Suppressor macrophage (primary cell): ENCODE measurements at regions not wholly inside any gene's neighbourhood (a gene's known extent, or its start where the extent isn't known, plus 50 kb on each side); places are given as distances from the start of the nearest gene placed in this dataset.

ENCODE experiments used
- DNase-seq, 4 experiments: peaks; one replicate each; pipeline ENCODE4 v3.0.0-alpha.2; 2020 to 2022

DNA sequence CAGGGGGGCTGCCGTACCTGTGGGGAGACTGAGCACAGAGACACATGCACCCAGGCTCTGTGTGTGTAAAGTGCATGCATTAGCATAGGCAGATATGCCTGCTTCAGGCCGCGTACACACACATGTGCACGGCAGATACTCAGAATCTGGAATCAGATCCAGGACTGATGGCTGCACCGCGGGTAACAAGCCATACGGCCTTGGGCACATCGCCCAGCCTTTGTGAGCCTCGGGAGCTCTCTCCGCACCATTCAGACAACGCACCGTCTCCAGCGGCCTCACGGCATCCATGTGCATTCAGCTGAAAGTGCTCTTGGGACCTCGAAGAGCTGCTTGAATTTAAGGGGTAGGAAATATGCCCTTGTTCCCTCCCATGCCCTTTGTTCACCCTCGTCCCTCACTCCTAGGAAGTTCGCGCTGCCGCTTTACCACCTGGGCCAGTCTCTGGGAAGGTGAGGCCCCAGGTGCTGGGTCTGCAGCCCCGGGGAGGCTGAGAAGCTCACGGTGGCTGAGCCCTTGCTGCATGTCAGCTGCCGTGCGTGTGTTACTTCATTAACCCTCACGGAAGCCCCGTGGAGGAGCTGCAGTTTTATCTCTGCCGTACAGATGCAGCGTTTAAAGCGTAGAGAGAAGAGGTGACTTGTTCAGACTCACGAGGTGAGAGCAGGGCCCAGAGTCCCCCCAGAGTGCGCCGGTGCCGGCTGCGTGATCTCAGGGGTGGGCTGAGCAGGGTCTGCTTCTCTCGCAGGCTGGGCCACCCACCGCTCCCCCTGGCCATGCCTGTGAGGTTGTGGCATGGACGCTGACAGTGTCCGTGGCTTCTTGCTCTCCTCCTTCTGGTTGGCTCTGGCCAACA, 377.7 kb upstream of the MYT1L start:
- DNase-seq = no peak

DNA sequence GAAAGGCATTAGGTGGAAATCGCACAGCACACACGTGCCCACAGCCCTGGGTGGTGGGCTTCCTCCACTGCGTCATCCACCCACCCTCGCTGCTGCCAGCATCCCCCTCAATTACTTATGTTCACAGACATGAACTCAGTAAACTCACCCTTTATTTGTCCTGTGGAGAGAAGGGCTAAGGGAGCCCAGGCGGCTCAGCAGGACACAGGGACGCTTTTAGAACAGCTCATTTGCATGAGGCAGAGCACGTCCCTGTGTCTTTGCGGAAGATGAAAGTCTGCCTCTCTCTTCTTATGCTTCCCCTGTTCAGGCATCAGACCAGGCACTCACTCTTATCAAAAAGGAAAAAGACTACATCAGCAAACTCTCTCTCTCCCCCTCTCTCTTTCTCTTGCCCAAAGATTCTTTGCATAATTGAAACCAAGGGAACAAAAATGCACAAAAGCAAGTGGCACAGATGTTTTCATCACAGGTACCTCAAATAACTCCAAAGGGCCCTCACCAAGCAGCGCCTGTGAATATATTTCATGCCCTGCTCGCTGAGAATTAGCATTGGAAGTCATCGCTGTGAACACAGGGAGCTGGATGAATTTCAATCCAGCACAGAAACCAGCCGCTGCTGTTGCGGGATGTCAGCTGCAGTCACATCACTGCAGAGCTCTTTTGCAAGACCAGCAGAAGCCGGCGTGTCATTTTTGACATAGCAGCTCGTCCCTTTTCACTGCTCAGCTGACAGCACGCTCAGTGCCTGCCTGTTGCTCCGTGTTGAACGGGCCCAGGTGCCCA, 376.3 kb upstream of the MYT1L start:
- DNase-seq = no peak

DNA sequence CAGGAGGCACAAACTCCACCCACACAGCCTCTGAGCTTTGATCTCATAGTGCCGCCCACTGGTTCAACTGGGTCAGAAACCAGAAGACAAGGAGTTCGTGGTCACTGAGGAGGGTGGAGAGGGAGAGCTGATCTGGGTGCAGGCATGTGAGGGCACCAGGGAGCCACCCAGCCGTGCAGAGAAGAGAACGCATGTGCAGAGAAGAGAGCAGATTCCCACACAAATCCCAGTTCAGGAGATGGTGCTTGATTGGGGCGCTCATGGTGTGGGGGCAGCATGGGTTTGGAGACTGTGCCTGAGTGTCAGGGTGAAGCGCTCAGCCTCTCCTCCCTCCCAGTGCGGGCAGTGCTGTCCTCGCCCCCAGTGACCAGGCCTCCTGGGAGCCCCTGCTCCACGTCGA, 375.2 kb upstream of the MYT1L start:
- peak in 1 of 4 experiments; percentile 18 for DNase-seq

DNA sequence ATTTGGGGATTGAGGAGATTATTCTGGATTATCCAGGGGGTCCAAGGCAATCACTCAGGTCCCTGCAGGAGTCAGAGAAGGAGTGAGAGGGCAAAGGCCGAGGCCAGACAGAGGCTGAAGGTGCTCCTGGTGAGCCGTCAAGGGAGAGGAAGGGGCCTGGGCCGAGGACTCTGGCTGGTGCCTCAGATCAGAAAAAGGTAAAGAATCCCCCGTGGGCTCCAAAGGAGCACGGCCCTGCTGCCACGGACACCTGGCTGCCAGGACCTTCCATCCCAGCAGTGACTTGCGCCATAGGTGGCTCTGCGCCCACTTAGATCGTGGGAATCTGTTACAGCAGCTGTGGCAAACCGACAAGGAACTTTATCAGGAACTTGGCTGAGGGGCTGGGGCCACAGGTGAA, 374.8 kb upstream of the MYT1L start:
- DNase-seq = no peak

DNA sequence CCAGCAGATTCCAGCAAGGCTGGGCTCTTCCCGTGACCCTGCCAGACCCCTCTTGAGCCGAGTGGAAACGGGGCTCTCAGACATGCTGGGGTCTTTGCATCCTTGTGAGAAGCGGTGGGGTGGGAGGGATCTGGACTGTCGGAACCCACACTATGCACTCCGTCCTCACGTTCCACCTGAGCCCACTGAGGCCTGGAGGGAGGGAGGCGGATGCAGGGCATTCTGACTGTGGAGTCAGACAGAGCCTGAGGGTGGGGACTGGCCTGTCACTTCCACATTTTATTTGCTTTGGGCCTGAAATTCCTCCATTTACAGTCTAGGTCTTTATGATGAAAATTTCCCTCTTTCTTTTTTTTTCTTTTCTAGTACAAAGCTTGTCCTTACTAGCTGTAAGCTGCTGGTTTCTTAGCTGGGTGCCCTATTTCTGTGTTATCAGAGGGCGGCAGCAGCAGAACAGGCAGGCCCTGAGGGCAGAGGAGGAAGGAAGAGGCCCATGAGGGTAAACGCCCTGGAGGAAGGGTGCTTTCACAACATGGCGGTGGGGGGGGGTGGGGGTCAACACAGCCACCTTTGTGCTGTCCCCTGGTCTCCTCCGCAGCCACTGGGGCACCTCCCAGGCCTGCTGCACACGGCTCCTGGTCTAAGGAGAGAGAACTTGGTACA, 373.5 kb upstream of the MYT1L start:
- peak; percentile 25 to 58 (median 44) for DNase-seq

DNA sequence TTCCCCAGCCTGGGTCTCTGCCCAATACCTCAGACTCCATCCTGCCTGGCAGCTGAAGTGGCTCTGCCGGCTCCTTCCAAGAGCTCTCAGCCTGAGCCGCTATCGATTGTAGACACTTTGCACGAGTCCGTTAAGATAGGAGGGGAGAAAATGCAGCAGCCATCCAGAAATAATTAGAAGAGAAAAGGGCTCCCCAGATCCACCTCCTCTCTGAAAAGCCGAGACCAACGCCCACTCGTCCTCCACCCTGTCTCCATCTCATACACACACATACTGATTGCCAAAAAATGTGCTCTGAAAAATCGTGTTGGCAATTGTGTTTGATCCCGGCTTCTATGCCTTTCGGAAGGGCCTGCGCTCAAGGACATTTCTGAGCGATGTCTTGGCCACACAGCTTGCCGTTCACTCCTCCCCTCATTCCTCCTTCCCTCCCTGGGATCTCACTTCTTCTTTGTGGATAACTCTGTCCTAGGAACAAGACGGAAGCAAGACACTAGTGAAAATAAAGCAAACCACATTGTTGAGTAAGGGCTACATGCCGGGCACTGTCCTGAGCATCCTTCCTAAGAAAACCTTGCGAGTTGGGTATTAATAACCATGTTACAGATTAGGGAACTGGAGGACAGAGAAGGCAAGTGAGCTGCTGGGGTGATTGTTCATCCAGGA, 372.8 kb upstream of the MYT1L start:
- DNase-seq = peak; percentile 19 to 66 (median 47)

DNA sequence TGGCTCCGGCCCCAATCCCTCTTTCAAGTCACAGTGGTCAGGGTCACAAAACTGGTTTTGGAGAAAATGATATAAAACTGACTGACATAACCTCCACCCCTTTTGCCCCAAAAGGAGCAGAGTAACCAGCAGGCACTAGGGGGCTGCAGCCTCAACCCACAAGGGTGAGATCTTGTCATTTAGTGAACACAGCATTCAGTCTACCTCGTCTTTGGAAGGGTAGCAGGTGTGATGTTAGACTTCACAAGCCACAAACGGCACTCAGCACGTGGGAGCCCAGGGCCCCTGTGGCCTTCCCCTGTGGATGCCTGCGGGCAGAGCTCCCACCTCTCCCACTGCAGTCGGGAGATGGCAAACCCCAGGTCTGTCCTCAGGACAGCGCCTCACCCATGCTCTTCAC, 372.1 kb upstream of the MYT1L start:
- DNase-seq = no peak

DNA sequence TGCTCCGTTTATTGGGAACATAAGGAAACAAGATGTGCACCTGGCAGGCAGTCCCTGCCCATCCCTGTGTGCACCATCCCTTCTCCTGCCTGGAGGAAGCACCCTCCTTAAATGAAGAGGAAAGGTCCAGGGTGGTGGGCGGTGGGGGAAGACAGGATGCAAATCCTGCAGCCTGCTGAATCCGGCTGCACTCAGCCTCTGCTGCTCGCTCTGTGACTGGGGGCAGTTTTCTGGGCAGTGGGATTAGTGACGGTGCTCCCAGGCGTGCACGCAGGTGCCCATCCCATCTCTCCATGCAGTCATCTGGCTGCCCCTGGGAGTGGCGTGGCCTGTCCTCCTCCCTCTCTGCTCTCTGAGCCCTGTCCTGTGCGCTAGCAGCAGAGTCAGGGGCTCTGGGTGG, 371.3 kb upstream of the MYT1L start:
- no peak for DNase-seq

DNA sequence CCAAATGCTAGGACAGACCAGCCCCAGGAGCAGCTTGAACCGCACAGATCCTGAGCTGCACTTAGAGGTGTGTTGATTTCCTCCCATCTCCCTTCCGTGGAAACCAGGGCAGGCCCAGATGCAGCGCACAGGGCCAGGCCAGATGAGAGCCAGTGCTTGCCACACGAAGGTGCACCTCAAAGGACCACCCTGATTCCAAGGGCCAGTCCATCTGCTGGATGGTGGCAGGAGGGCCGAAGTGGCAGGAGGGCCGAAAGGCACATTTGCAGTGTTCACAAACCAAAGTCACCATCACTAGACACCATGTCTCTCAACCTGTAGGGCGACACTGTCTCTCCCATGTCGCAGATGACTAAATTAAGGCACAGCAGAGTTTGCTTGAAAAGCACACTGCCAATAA, 370.7 kb upstream of the MYT1L start:
- no peak for DNase-seq

DNA sequence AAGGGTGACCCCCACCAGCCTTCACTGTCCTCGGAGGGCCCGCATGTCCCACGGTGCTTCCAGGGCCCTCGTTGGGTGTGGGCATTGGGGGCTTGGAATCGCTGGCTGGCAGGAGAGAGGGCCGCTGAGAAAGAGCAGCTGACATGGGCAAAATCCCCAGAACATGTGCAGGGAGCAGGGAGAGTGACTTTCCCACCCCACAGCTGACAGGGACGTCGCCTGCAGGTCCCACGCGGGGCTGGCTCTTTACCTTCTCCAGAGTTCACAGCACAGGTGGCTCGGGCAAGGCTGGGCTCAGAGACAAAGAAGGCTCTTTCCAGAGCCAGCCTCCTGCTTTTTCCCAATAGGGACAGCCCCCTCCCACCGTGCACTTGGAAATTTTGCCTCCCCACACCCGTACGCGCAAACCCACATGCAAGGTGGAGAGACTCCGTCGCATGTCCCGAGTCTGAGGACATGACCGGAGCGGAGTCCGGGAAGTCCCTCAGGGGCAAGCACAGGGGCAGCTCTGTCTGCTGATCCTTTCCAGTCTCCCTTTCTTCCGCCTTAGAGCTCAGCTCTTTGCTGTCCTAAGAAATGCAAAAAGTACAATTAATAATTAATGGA, 370.2 kb upstream of the MYT1L start:
- DNase-seq = no peak

DNA sequence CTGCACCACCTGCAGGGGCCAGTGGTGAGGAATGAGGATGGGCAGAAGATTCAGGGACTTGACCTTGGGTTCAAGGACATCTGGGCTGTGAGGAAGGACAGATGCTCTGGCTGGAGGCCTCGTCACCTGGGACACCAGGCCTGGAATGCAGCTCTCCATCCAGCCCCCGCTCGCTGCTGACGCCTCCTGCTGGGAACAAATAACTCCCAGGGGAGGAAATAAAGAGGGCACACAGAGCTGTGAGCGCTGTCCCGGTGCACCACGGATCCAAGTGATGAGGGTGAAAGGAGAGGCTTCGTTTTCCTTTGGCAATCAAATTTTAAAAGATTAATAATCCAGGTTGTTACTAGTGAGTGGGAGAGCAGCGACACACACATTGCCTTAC, 368.0 kb upstream of the MYT1L start:
- no peak for DNase-seq

DNA sequence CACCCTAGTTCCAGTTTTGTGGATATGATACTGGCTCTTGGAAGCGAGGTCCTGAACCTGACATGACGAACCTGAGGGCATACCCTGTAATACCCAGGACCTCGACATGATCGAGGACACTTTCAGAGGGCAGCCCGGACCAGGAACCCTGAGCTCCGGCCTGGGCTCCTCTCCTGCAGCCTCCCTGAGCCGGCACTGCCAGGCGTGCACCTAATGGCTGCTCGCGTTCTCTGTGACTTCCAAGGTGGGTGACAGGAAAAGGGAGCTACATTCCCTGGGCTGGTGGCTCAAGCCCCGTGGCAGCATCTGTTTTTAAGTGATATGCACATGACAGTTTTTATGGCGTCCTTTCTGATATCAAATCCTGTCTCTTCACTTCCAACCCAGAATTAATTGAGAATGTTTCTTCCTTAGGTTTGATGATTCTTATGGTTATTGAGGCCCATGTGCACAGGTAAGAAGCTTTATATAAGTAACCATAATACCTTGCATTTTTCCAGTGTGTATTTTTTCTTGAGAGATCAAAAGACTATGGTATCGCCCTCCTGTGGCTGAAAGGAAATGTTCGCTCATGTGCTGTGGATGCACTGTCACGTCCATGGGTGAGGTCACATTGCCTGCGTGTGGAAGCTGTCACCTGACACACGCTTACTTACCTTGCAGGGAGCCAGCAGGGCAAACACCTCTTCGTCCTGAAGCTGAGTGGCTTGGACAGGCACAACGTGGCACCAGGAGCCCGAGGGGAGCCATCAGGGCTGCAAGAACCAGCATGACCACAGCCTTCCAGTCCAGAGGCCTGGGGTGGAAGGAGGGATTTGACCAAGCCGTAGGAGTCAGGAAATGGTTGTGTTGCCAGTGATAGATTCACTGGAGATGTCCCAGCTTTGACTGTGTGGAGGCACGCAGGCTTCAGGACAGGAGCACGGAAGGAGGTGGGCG, 367.4 kb upstream of the MYT1L start:
- DNase-seq = peak; percentile 18 to 53 (median 30)

DNA sequence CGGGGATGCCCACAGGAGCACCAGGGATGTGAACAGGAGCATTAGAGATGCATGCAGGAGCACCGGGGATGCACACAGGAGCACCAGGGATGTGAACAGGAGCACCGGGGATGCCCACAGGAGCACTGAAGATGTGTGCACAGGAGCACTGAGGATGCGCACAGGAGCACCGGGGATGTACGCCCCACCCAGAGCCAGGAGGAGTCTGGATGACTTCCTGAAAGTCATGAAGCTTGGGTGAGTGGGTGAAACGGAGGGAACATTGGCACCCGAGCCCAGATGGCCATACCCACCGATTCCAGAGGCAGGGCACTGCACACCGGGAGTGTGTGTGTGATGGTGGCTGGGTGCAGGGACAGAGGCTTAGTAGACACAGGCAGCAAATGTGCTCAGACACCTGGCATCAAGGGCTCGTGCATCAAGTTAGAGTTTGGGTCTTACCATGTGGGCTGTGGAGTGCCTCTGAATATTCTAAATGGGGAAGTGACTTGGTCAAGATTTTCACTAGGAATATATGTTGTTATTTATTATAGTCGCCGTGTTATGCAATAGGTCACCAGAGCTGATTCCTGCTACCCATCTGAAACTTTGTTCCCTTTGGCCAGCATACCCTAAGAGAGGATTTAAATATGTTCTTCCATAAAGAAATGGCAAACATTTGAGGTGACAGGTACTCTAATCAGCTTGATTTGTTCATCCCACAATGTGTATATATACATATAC, 365.8 kb upstream of the MYT1L start:
- peak in 3 of 4 experiments; percentile 29 to 69 (median 58) for DNase-seq

DNA sequence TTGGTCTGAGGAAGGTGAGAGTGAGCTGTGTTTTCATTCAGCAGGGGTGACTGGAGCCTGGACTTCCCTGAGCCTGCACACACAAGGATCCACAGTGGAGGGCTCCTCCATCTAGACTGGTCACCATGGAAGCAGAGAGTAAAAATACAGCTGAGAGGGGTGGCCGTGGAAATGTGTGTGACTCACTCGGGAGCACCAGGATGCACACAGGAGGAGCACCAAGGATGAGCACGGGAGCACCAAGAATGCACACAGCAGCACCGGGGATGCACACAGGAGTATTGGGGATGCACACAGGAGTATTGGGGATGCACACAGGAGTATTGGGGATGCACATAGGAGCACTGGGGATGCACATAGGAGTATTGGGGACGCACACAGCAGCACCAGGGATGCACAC, 365.2 kb upstream of the MYT1L start:
- no peak for DNase-seq

DNA sequence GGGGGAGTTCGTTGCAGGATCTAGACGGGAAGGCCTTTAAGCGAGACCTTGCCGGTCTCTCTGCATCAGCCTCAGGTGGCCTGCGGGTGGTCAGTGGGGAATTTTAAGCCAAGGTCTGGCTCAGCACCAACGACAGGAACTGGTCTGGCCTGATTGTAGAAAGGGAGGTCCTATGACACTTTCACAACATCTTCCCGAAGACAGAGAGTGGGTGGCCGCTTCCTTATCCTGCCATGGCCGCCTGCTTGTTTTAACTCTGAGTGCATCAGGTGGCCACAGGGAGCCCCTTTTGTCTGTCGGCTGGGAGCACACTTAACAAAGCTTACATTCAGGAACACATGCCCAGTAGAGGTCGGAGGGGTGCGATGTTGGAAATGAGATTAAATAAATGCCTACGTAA, 363.7 kb upstream of the MYT1L start:
- peak; percentile 55 to 82 (median 64) for DNase-seq

DNA sequence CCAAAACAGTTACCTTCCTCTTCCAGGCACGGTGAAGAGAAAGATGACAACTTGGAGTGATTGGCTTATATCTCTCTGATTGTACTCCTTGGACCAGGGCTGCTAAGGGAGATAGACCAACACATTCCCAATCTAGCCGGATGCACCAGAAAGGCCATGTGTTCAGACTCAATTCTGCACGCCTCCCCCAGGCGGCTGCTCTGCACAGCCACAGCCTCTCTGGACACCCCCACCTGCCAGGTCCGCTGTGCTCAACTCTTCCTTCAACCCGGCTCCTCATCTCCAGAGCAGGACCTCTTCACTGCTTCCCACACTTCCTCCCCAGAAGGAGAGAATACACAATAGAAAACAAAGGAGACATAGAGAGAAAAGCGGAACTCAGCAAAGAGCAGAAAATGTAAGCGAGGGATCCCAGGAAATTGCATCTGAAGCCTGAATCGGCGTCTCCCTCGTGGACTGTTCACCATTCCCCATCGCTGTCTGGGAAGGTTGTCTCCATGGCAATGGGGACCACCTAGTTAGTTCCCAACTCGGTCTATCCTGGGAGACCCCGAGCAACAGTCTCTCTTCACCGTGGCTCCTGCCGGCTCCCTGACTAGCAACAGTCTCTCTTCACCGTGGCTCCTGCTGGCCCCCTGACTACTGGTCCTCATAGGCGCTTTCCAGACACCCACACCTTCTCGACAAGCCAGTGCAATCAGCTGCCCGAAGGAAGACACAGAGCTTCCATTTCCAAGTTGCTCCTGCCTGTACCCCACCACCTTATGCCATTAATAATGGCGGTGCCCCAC, 361.7 kb upstream of the MYT1L start:
- no peak for DNase-seq

DNA sequence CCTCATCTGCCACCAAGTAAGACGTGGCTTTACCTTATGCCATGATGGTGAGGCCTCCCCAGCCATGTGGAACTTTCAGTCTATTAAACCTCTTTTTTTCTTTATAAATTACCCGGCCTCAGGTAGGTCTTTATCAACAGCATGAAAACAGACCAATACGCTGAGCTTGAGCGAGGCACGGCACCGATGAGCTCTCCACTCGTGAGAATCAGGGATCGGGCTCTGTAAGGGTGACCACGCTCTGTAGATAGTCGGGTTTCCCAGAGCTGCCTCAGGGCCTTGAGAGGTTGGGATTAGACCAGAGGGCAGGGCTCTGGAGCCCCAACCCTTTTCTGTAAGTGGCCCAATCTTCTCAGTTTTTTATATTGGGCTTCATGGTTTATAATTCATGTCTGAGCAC, 360.3 kb upstream of the MYT1L start:
- no peak for DNase-seq

DNA sequence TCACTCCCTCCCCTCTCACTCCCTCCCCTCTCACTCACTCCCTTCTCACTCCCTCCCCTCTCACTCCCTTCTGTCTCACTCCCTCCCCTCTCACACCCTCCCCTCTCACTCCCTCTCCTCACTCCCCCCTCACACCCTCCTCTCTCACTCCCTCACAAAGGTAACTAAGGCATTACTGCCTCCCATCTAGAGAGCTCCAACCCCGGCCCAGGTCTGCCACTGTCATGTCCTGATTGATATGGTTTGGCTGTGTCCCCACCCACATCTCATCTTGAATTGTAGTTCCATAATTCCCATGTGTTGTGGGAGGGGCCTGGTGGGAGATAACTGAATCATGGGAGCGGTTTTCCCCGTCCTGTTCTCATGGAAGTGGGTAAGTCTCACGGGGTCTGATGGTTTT, 359.9 kb upstream of the MYT1L start:
- no peak for DNase-seq

DNA sequence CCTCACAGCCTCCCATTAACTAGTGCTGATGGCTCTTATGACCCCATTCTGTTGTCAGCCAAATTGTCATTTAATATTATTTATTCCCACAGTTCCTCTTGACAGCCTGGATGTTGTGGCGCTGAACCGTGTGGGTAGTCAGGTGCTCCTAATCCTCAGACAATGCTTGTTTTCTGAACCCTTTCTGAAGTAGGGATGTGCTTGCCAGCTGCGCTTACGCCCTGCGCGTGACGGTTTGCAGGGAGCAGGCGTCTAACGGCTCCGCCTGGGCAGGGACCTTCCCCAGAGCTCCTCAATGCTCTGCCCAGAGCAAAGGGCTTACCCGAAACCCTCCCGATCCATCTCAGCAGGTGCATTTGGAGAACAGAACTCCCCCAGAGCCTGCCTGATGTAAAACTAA, 358.2 kb upstream of the MYT1L start:
- no peak for DNase-seq

DNA sequence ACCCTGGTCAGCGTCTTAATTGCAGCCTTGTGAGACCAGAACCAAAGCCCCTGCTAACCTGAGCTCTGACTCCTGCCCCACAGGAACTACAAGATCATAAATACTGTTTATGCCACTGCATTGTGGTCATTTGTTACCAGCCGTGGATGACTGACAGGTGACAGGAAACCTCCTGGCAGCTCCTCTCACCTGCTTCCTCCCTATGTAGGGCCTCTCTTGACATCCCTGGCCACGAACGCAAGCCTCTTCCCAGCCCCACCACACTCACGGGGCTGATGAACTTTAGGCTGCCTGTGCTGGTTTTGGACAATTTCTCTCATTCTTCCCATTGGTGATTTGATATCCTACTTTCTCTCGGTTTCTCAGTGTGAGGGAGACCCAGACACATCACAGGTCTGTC, 357.2 kb upstream of the MYT1L start:
- DNase-seq = no peak
